ENCODE measurements at regions not wholly inside any gene's neighbourhood (a gene's known extent, or its start where the extent isn't known, plus 50 kb on each side); places are given as distances from the start of the nearest gene placed in this dataset.

DNA sequence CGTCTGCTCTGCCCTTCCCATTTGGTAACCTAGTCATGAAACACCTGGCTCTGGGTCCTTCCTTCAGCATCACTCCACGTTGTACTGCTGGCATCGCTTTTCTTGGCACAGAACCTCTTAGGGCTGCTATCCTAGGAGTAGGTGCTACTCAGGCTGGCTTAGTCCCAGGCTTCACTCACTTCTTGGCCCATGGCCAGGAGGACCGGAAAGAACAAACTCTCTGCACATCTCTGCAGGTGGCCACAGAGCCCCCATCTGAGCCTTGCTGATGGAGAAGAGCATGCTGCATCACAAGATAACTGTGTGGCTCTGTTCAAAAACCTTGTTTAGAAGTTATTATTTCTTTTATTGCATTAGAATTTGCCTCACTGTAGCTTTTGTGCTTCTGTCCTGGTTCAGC lies 447.2 kb upstream of the TNP1 start:
- TF ChIP-seq, protein P1, sequence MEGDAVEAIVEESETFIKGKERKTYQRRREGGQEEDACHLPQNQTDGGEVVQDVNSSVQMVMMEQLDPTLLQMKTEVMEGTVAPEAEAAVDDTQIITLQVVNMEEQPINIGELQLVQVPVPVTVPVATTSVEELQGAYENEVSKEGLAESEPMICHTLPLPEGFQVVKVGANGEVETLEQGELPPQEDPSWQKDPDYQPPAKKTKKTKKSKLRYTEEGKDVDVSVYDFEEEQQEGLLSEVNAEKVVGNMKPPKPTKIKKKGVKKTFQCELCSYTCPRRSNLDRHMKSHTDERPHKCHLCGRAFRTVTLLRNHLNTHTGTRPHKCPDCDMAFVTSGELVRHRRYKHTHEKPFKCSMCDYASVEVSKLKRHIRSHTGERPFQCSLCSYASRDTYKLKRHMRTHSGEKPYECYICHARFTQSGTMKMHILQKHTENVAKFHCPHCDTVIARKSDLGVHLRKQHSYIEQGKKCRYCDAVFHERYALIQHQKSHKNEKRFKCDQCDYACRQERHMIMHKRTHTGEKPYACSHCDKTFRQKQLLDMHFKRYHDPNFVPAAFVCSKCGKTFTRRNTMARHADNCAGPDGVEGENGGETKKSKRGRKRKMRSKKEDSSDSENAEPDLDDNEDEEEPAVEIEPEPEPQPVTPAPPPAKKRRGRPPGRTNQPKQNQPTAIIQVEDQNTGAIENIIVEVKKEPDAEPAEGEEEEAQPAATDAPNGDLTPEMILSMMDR (conservative IDR thresholded peaks at IDR 0.05), result no peak
- TF ChIP-seq EZH2 (IDR thresholded peaks at IDR 0.05; ENCODE audit: low read depth), result no peak

Data from PC-9 (cell line).